WERI-Rb-1 (cell line): ENCODE measurements at regions not wholly inside any gene's neighbourhood (a gene's known extent, or its start where the extent isn't known, plus 50 kb on each side); places are given as distances from the start of the nearest gene placed in this dataset.

Experiments used
- DNase-seq: peaks from one replicate; pipeline ENCODE4 v3.0.0-alpha.2; 2020
- H3K27ac ChIP-seq: fragments of 250-450 bp; sonication (Bioruptor Pico); 2 replicates; pipeline ENCODE4 v1.5.1; 2020; ENCODE audit warnings: mild to moderate bottlenecking, moderate library complexity
- H3K27me3 ChIP-seq: fragments of 250-450 bp; sonication (Bioruptor Pico); 2 replicates; pipeline ENCODE4 v1.5.1; 2021; ENCODE audit warnings: mild to moderate bottlenecking, low read depth, moderate library complexity; ENCODE audit not compliant: insufficient read depth, severe bottlenecking
- H3K36me3 ChIP-seq: fragments of 250-450 bp; sonication (Bioruptor Pico); 2 replicates; pipeline ENCODE4 v1.5.1; 2020; ENCODE audit warnings: mild to moderate bottlenecking, moderate library complexity
- H3K4me3 ChIP-seq: 2 replicates; pipeline ENCODE4 v1.5.1; 2011; ENCODE audit warnings: low read depth, mild to moderate bottlenecking, control low read depth, low read length
- H3K9me3 ChIP-seq: fragments of 250-450 bp; sonication (Bioruptor Pico); 2 replicates; pipeline ENCODE4 v1.5.1; 2021; ENCODE audit warnings: mild to moderate bottlenecking, moderate library complexity; ENCODE audit not compliant: severe bottlenecking
- TF ChIP-seq, protein P1 (sequence below): IDR thresholded peaks from 2 replicates; pipeline ENCODE4 v1.5.1; 2011; ENCODE audit warnings: low read depth, mild to moderate bottlenecking, control low read depth, inconsistent platforms, low read length

DNA sequence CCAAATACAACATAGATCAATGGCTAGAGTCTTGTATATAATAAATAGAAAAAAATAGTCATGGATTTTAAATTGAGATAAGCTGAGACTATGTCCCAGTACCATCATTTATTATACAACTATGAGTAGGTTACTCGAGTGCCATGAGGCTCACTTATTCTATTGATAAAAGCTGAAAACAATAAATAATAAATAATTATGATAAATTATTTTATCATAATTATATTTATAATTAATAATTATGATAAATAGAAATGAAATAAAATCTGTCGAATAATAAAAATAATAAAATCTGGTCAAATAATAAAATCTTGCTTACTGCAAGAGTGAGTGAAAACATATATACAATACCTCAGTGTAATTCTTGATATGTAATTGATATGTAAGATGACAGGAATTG lies 801.4 kb downstream of the FAM181B start:
- DNase-seq: no peak
- H3K27me3 ChIP-seq: no peaks in the 10 kb centered on the region
- H3K4me3 ChIP-seq: no peak overlapping the region
- no peaks in the 10 kb centered on the region for H3K9me3 ChIP-seq
- no peaks in the 10 kb centered on the region for H3K36me3 ChIP-seq
- no peak overlapping the region for H3K27ac ChIP-seq
- TF ChIP-seq, protein P1, sequence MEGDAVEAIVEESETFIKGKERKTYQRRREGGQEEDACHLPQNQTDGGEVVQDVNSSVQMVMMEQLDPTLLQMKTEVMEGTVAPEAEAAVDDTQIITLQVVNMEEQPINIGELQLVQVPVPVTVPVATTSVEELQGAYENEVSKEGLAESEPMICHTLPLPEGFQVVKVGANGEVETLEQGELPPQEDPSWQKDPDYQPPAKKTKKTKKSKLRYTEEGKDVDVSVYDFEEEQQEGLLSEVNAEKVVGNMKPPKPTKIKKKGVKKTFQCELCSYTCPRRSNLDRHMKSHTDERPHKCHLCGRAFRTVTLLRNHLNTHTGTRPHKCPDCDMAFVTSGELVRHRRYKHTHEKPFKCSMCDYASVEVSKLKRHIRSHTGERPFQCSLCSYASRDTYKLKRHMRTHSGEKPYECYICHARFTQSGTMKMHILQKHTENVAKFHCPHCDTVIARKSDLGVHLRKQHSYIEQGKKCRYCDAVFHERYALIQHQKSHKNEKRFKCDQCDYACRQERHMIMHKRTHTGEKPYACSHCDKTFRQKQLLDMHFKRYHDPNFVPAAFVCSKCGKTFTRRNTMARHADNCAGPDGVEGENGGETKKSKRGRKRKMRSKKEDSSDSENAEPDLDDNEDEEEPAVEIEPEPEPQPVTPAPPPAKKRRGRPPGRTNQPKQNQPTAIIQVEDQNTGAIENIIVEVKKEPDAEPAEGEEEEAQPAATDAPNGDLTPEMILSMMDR: no peak

DNA sequence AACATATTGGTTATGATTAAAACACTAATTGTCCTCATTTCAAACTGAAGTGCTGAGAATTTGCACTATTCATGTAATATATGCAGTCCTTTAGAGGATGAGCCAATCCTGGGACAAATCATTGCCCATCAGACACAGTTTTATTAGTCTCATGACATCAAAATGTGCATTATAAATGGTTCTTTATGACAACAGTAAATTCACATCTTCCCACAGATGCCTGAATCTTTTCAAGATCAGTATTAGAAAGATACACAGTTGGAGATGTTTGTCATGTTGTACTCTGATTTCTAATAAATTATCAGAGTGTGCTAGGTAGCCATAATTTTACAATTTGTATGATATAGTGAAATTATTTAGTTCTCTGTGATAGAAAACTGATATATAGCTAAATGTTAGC lies 813.5 kb downstream of the FAM181B start:
- TF ChIP-seq, protein P1: no peak
- no peak for DNase-seq
- no peaks in the 10 kb centered on the region for H3K36me3 ChIP-seq

GRCh38 chr11:81916451-81916850 lies 817.2 kb downstream of the FAM181B start:
- no peaks in the 10 kb centered on the region for H3K36me3 ChIP-seq
- no peak overlapping the region for H3K4me3 ChIP-seq
- H3K27me3 ChIP-seq: no peaks in the 10 kb centered on the region
- H3K9me3 ChIP-seq: no peaks in the 10 kb centered on the region
- TF ChIP-seq, protein P1: no peak
- no peak overlapping the region for H3K27ac ChIP-seq
- no peak for DNase-seq

More for the DNA sequence above, 813.5 kb downstream of the FAM181B start:
- no peaks in the 10 kb centered on the region for H3K27me3 ChIP-seq
- no peaks in the 10 kb centered on the region for H3K9me3 ChIP-seq
- no peak overlapping the region for H3K27ac ChIP-seq
- no peak overlapping the region for H3K4me3 ChIP-seq

GRCh38 chr11:81915045-81915444 lies 818.6 kb downstream of the FAM181B start:
- Histone ChIP-seq H3K36me3 (no peaks in the 10 kb centered on the region), H3K4me3 (no peak overlapping the region), H3K9me3 (no peaks in the 10 kb centered on the region), H3K27me3 (no peaks in the 10 kb centered on the region), H3K27ac (no peak overlapping the region)
- no peak for DNase-seq
- TF ChIP-seq, protein P1: no peak

- TF ChIP-seq, protein P1: no peak
- DNase-seq: no peak
- H3K27ac ChIP-seq: no peak overlapping the region
- H3K27me3 ChIP-seq: no peaks in the 10 kb centered on the region
- no peaks in the 10 kb centered on the region for H3K36me3 ChIP-seq
- H3K9me3 ChIP-seq: no peaks in the 10 kb centered on the region
- no peak overlapping the region for H3K4me3 ChIP-seq
Measured at GRCh38 chr11:81913793-81914192, 819.9 kb downstream of the FAM181B start.

- Histone ChIP-seq H3K9me3 (no peaks in the 10 kb centered on the region), H3K36me3 (no peaks in the 10 kb centered on the region), H3K27ac (no peak overlapping the region), H3K27me3 (no peaks in the 10 kb centered on the region), H3K4me3 (no peak overlapping the region)
- TF ChIP-seq, protein P1: no peak
- no peak for DNase-seq
Measured at GRCh38 chr11:81907996-81908395, 825.7 kb downstream of the FAM181B start.
